ENCODE measurements at regions not wholly inside any gene's neighbourhood (a gene's known extent, or its start where the extent isn't known, plus 50 kb on each side); places are given as distances from the start of the nearest gene placed in this dataset.
"Not testable (repeated sequence)": the region's sequence is repeated elsewhere in the genome, so short reads cannot be mapped to it uniquely, and the experiment has no call there.

DNA sequence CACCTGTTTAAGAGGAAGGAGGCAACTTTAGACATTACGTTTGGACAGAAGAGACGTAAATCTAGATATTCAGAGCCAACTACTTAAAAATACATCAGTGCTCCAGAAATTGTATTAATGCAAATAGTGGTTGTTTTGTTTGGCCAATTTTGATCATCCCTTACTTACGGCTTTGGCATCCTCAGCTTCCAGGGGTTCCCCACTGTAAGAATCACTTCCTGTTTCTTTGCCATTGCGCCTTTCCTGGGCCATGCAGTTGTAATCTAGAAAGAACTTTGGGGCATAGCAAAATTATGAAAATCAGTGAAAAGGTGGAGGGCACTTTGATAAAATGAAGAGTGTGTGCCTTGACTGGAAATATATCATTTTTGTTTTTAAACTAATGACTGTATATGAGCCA is 537.2 kb upstream of the TLE4 start:
- DNase-seq = no peak

DNA sequence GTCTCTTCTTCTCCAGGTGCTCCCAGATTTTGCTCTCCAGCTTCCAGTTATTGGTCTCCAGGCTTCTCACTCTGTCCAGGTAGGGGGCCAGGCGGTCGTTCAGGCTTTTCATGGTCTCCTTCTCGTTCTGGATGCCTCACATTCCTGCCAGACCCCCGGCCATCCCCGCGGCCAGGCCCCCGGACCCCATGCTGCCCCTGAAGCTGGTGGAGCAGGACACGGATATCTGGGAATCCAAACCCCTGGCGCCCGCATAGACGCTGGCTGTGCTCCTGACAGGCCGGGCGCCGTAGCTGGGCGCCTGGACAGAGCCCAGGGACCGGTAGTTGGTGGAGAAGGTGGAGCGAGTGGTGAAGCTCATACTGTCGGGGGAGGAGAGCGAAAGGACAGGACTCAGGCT is 534.4 kb upstream of the TLE4 start:
- no peak for DNase-seq

DNA sequence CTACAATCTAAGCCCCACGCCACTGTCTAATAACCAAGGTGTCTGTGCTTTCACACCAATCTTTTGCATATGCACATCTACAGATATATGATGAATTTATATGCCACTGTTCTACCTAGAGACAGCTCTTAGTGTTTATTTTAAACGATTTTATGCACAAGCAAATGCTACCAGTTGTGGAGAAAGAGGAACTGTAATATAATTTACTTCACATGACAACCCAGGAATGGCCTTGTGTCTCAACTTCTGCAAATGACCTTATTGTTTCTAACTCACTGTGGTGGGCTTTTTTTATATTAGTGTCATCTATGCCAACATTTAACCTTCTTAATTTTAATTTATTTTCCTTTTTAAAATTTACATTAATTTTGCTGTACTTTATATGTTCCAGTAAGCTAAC is 531.1 kb upstream of the TLE4 start:
- no peak for DNase-seq

- no peak for DNase-seq
Measured at GRCh38 chr9:79041266-79041665, 530.5 kb upstream of the TLE4 start.

- DNase-seq = no peak
Measured at GRCh38 chr9:79043916-79044315, 527.8 kb upstream of the TLE4 start.

DNA sequence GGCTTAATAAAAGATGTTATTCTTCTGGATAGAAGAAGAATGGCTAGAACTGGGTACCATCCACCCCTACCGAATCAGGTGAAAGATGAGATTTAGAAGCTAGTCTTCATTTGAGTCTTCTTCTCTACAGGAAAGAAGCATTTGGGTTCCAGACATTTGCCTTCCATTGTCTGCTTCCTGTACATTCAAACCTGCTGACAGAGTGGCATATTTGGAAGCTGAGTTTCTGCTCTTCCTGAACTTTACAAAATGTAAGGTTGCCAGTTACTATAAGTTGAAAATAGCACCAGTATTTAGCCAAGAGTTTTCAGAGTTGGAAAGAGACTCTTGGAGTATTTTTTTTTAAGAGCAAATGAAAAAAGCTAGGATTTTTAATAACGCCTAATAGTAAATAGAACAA is 525.4 kb upstream of the TLE4 start:
- DNase-seq = no peak

DNA sequence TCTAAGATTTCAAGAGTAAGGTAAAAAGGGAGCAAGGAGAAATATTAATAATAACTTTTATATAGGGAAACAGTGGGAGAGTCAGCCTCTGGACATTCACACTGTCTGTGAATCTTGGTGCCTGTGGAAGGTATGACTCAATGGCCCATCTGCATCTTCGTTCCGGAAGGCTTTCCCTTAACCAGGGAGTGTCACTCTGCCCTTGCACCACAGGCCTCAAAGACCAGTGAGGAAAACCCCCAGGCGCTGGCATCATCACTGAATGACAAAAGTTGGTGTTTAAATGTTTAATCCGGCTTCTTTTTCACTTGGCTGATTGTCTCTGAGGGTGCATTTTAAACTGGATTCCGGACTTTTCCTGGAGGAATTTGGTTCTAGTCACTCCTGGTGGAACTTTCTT is 522.4 kb upstream of the TLE4 start:
- DNase-seq = no peak

- DNase-seq = no peak
Measured at GRCh38 chr9:79053598-79053997, 518.2 kb upstream of the TLE4 start.

GRCh38 chr9:79054500-79054899 is 517.3 kb upstream of the TLE4 start:
- no peak for DNase-seq

- DNase-seq = no peak
Measured at GRCh38 chr9:79056041-79056440, 515.7 kb upstream of the TLE4 start.

GRCh38 chr9:79057576-79057975 is 514.2 kb upstream of the TLE4 start:
- no peak for DNase-seq

DNA sequence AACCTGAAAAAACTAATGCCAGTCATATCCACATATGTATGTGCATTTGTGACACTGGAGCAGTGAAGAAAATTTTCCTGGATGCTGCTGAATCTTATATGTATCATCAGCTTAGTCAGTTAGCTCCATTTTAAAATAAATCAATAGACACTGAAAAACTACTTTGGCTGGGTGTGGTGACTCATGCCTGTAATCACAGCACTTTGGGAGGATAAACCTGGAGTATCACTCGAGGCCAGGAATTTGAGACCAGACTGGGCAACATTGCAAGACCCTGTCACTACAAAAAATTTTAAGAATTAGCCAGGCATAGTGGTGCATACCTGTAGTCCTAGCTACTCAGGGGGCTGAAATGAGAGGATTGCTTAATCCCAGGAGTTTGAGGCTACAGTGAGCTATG is 511.0 kb upstream of the TLE4 start:
- no peak for DNase-seq

- no peak for DNase-seq
Measured at GRCh38 chr9:79061752-79062616, 509.8 kb upstream of the TLE4 start.

DNA sequence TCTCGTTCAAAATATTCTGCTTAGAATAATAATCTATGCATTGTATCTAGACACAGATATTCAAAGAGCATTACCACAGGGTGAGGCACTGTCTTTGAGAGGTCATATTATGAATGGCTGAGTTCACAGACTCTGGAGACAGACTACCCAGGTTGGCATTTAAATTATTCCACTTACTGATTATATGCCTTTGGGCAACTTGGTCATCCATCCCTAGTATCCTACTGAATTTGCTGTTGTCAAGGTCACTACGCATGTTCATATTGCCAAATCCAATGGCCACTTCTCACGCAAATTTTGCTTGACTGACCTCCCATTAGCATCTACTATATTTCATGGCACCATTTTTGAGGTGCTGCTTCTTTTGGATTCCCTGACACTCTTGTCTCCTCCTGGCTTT is 498.6 kb upstream of the TLE4 start:
- no peak for DNase-seq

GRCh38 chr9:79080536-79080935 is 491.2 kb upstream of the TLE4 start:
- DNase-seq = no peak

DNA sequence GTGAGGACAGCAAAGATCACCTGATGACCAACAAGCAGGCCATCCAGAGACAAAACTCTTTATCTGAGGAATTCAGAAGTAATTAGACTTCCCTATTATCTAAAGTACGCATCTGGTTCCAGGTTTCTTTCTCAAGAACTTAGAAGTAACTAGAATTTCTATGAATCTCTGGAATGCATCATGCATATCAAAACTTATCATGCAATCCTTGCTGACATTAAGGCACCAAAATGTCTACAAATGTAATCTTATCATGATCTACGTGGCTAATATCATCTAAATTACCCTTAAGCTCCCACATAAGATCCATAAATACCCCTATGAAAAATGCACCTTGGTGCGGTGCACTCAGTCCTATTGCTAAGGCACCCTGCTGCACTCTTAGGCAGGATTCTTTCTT is 488.1 kb upstream of the TLE4 start:
- no peak for DNase-seq

- no peak for DNase-seq
Measured at GRCh38 chr9:79087133-79087532, 484.6 kb upstream of the TLE4 start.

GRCh38 chr9:79089054-79089560 is 482.7 kb upstream of the TLE4 start:
- no peak for DNase-seq

DNA sequence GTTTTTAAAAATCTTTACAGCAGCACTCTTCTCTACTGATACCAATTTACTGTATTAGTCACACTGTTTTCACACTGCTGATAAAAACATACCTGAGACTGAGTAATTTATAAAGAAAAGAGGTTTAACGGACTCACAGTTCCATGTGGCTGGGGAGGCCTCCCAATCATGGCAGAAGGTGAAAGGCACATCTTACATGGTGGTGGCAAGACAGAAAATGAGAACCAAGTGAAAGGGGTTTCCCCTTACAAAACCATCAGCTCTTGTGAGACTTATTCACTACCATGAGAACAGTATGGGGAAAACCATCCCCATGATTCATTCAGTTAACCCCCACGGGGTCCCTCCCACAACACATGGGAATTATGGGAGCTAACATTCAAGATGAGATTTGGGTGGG is 481.9 kb upstream of the TLE4 start:
- not testable (repeated sequence) for DNase-seq

DNA sequence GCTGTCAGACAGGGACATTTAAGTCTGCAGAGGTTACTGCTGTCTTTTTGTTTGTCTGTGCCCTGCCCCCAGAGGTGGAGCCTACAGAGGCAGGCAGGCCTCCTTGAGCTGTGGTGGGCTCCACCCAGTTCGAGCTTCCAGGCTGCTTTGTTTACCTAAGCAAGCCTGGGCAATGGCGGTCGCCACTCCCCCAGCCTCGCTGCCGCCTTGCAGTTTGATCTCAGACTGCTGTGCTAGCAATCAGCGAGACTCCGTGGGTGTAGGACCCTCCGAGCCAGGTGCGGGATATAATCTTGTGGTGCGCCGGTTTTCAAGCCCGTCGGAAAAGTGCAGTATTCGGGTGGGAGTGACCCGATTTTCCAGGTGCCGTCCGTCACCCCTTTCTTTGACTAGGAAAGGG is 468.5 kb upstream of the TLE4 start:
- DNase-seq = not testable (repeated sequence)

GRCh38 chr9:79104216-79104615 is 467.5 kb upstream of the TLE4 start:
- no peak for DNase-seq

DNA sequence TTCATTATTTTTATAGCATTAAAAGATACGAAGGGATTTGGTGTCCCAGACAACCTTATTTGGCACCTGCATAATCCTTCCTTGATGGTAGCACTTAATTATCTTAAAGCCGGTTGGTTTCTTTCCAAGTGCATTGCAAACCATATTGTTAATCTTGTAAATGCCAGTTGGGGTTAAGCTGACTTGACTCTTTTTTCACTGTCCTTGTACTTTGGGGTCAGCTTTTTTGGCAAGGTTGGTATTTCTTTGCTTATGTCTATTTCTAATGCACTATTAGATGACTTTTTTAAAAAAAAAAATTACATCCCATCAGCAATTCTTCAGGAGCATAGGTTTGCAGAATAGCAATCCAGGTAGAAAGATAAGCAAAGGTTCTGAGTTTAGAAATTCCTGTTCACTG is 466.8 kb upstream of the TLE4 start:
- DNase-seq = no peak

DNA sequence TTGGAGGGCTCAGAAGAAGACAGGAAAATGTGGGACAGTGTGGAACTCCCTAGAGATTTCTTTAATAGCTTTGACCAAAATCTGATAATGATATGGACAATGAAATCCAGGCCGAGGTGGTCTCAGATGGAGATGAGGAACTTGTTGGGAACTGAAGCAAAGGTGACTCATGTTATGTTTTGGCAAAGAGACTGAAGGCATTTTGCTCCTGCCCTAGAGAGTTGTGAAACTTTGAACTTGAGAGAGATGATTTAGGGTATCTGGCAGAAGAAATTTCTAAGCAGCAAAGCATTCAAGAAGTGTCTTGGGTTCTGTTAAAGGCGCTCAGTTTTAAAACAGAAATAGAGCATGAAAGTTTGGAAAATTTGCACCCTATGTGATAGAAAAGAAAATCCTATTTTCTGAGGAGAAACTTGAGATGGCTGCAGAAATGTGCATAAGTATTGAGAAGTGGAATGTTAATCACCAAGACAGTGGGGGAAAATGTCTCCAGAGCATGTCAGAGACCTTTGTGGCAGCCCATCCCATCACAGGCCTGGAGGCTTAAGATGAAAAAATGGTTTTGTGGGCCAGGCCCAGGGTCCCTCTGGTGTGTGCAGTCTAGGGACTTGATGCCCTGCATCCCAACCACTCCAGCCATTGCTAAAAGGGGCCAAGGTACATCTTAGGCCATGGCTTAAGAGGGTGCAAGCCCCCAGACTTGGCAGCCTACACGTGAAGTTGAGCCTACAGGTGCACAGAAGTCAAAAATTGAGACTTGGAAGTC is 463.7 kb upstream of the TLE4 start:
- DNase-seq = no peak

GRCh38 chr9:79111653-79112052 is 460.1 kb upstream of the TLE4 start:
- DNase-seq = no peak

Data from C1 segment of cervical spinal cord (tissue), 14 donors.